Type B pancreatic cell (in vitro differentiated cells): ENCODE measurements at regions not wholly inside any gene's neighbourhood (a gene's known extent, or its start where the extent isn't known, plus 50 kb on each side); places are given as distances from the start of the nearest gene placed in this dataset.

ENCODE experiments used
- DNase-seq: peaks from one replicate; pipeline ENCODE4 v3.0.0; 2021; ENCODE audit warnings: mixed read lengths; ENCODE audit not compliant: unreplicated experiment; ENCODE audit errors: extremely low spot score
- H3K27ac Mint-ChIP-seq: 2 replicates; pipeline ENCODE4 v1.8.0; 2021; ENCODE audit warnings: mild to moderate bottlenecking, mixed read lengths
- H3K27me3 Mint-ChIP-seq: 2 replicates; pipeline ENCODE4 v1.8.0; 2021; ENCODE audit warnings: mixed read lengths
- H3K36me3 Mint-ChIP-seq: 2 replicates; pipeline ENCODE4 v1.8.0; 2021; ENCODE audit warnings: mixed read lengths
- H3K4me1 Mint-ChIP-seq: one replicate; pipeline ENCODE4 v1.8.0; 2021; ENCODE audit warnings: mixed read lengths; ENCODE audit not compliant: unreplicated experiment
- H3K4me3 Mint-ChIP-seq: 2 replicates; pipeline ENCODE4 v1.8.0; 2021; ENCODE audit warnings: mild to moderate bottlenecking, mixed read lengths
- H3K9me3 Mint-ChIP-seq: 2 replicates; pipeline ENCODE4 v1.8.0; 2021; ENCODE audit warnings: mixed read lengths
- TF ChIP-seq, protein P1 (sequence below): fragments of 200-600 bp; sonication (generic); conservative IDR thresholded peaks from 2 replicates; pipeline ENCODE4 v1.5.0; 2021; ENCODE audit warnings: antibody characterized with exemption, mild to moderate bottlenecking

DNA sequence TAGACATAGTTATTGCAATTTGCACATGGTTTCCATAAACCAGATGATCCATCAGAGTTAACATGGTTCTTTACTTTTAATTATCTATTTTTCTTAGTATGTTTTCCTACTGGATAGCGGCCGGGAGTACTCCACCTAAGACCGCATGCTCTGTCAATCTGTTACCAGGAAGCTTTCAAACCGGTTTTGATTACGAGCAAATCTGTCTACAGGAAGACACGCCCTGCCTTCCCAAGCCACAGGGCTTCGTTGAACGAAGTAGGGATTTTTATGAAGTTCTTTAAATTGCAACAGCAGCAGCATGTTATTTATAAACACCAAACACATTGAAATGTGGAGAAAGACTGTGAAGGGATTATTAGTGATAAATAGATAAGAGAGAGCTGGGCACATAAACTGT, 283.3 kb upstream of the ROBO2 start:
- Mint-ChIP-seq H3K4me1 (no peaks in the 10 kb centered on the region), H3K27ac (no peak overlapping the region), H3K9me3 (no peaks in the 10 kb centered on the region), H3K27me3 (no peaks in the 10 kb centered on the region), H3K4me3 (no peak overlapping the region), H3K36me3 (no peaks in the 10 kb centered on the region)
- DNase-seq: no peak
- TF ChIP-seq, protein P1, sequence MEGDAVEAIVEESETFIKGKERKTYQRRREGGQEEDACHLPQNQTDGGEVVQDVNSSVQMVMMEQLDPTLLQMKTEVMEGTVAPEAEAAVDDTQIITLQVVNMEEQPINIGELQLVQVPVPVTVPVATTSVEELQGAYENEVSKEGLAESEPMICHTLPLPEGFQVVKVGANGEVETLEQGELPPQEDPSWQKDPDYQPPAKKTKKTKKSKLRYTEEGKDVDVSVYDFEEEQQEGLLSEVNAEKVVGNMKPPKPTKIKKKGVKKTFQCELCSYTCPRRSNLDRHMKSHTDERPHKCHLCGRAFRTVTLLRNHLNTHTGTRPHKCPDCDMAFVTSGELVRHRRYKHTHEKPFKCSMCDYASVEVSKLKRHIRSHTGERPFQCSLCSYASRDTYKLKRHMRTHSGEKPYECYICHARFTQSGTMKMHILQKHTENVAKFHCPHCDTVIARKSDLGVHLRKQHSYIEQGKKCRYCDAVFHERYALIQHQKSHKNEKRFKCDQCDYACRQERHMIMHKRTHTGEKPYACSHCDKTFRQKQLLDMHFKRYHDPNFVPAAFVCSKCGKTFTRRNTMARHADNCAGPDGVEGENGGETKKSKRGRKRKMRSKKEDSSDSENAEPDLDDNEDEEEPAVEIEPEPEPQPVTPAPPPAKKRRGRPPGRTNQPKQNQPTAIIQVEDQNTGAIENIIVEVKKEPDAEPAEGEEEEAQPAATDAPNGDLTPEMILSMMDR: no peak

DNA sequence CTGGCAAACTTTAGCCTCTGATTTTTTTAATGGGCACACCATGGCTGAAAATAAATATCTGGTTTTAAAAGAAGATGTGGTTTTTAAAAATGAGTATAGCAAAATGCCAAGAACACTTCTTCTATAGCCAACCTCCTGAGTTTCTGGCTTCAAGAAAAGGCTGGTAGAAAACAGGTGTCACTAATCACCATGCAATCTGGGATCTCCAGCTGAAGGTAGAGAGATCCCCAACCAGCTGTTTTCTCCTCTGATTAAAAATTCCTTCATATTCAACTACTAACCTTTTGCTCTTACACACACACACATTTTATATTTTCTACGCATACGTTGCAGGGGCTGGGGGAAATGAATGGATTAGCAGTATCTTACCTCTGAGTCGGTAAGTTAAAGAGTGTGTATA, 279.6 kb upstream of the ROBO2 start:
- no peaks in the 10 kb centered on the region for H3K4me1 Mint-ChIP-seq
- H3K4me3 Mint-ChIP-seq: no peak overlapping the region
- TF ChIP-seq, protein P1: no peak
- H3K9me3 Mint-ChIP-seq: no peaks in the 10 kb centered on the region
- DNase-seq: no peak
- no peaks in the 10 kb centered on the region for H3K27me3 Mint-ChIP-seq
- H3K36me3 Mint-ChIP-seq: no peaks in the 10 kb centered on the region
- no peak overlapping the region for H3K27ac Mint-ChIP-seq

DNA sequence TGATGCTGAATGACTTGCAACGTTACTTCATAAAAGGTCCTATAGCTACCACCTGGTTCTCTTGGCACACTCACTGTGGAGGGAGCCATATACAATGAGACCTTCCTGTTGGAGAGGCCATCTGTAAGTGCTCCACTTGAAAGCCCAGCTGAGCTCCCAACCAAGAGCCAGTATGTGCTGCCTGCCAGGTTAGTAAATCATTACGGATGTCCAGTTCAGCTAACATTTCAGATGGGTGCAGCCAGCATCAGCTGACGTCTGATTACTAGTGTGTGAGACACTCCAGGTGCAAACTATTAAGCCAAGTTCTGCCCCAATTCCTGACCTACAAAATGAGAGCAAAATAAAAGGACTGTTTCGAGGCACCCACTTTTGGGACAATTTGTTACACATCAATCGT, 274.4 kb upstream of the ROBO2 start:
- Mint-ChIP-seq H3K36me3 (no peaks in the 10 kb centered on the region), H3K27ac (no peak overlapping the region), H3K4me1 (no peaks in the 10 kb centered on the region), H3K4me3 (no peak overlapping the region), H3K9me3 (no peaks in the 10 kb centered on the region), H3K27me3 (no peaks in the 10 kb centered on the region)
- TF ChIP-seq, protein P1: no peak
- DNase-seq: no peak

DNA sequence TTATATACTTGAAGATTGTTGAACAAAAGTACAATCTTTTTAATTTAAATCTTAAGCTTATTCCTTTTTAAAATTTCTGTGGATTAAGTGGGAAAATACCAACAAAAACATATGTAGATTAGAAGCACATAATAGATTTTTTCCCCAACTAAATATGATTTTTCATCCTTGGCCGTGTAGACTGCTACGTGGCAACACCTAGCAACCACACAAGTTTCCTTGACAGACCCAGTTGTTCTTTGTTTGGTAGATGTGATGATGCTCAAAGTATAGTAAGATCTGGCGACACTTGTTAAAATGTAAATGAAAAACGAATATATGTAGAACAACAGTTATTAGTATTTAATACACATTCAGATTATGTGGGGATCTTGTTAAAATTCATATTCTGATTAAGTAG, 271.0 kb upstream of the ROBO2 start:
- H3K4me1 Mint-ChIP-seq: no peaks in the 10 kb centered on the region
- H3K9me3 Mint-ChIP-seq: no peaks in the 10 kb centered on the region
- TF ChIP-seq, protein P1: no peak
- H3K27me3 Mint-ChIP-seq: no peaks in the 10 kb centered on the region
- H3K36me3 Mint-ChIP-seq: no peaks in the 10 kb centered on the region
- DNase-seq: no peak
- H3K4me3 Mint-ChIP-seq: no peak overlapping the region
- no peak overlapping the region for H3K27ac Mint-ChIP-seq

DNA sequence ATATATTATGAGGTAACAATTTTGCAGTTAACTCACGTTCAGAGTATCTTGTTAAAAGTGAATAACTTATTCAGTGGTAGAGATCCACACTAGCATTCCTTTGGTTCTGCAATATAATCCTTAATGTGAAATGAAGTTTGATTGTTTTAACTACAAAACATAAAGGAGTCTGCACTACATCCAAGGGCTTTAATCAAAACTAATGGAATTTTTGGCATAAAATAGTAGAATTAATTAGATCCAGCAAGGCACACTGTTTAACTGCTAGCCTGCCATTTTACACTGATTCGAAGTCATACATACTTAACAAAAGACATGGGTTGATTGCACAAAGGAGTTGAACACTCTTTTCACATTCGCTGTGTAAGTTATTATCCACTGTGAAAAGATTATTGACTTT, 263.0 kb upstream of the ROBO2 start:
- no peak overlapping the region for H3K4me3 Mint-ChIP-seq
- DNase-seq: no peak
- no peaks in the 10 kb centered on the region for H3K36me3 Mint-ChIP-seq
- H3K9me3 Mint-ChIP-seq: no peaks in the 10 kb centered on the region
- no peaks in the 10 kb centered on the region for H3K4me1 Mint-ChIP-seq
- H3K27me3 Mint-ChIP-seq: no peaks in the 10 kb centered on the region
- no peak overlapping the region for H3K27ac Mint-ChIP-seq
- TF ChIP-seq, protein P1: no peak

DNA sequence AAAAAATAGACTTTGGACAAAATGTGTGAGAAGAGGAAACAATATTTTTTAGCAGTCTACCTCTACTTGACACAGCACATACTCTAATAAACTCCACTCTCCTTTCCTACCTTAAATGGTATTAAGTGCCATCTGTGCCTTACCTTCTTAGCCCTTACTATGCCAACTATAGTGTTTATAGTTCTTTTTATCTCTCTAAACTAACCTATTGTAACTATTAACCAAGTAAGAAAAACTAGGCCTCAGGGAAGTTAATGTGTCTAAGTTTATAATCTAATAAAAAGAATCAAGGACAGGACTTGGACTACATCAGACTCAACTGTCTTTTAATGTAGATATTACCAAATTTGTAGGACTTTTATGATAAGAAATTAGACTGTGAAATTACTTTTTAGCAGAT, 251.7 kb upstream of the ROBO2 start:
- Mint-ChIP-seq H3K27ac (no peak overlapping the region), H3K4me1 (no peaks in the 10 kb centered on the region), H3K9me3 (no peaks in the 10 kb centered on the region), H3K36me3 (no peaks in the 10 kb centered on the region), H3K4me3 (no peak overlapping the region), H3K27me3 (no peaks in the 10 kb centered on the region)
- TF ChIP-seq, protein P1: no peak
- no peak for DNase-seq
